ENCODE measurements at regions not wholly inside any gene's neighbourhood (a gene's known extent, or its start where the extent isn't known, plus 50 kb on each side); places are given as distances from the start of the nearest gene placed in this dataset.
"Not testable (repeated sequence)": the region's sequence is repeated elsewhere in the genome, so short reads cannot be mapped to it uniquely, and the experiment has no call there.

DNA sequence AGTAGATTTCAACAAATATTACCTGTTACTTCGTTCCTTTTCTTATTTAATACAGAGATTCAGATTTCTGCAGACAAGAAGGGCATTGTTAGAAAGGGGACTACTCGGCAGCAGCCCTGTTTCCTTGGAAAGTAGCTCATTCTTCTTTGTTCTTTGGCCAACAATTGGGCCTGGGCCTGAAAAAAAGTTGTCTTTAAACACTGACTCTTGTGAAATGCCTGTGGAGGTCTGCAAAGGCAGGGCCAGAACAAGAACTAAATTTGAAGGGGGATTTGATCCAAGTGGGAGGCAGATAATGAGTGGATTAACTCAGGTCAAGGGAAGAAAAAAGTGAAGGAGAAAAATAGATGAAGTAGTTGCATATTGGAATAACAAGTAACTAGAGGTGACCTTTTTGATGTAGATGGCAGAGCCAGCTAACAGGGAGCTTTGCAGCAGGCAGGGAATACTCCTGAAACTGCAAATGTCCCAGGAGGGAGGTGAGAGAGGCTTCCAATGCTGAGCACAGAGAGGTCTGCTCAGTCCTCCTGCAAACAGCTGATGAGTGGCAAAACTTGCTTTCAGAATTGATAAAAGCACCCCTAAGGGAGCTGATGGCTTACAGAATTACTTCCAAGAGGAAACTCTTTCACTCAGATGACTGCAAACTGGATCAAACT is 393.2 kb upstream of the HS3ST1 start:
- peaks cover 10% of the 10 kb centered on the region for H3K9me3 Mint-ChIP-seq (ENCODE audit: low read depth)
- H3K4me1 Mint-ChIP-seq (ENCODE audit: low read depth), result no peaks in the 10 kb centered on the region
- H3K27ac Mint-ChIP-seq, result no peak overlapping the region
- H3K4me3 Mint-ChIP-seq, result no peak overlapping the region
- no peaks in the 10 kb centered on the region for H3K36me3 Mint-ChIP-seq
- peaks cover 2% of the 10 kb centered on the region for H3K27me3 Mint-ChIP-seq

DNA sequence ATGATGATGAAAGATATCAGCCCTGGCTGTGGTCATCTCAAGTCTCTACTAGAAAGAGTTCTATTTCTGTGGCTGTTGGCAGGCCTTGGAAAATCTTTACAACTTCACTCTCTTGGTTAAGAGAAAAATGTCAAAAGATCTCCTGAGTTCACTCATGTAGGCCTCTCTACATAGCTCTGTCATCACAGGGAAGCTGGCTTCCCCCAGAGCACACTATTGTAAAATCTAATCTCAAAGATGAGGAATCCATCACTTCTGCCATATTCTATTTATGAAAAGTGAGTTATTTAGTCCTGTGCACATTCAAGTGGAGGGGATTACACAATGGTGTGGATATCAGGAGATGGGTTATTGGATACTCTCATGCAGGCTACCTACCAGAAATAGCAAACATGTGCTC is 388.4 kb upstream of the HS3ST1 start:
- H3K36me3 Mint-ChIP-seq, result no peaks in the 10 kb centered on the region
- H3K4me3 Mint-ChIP-seq, result no peak overlapping the region
- H3K4me1 Mint-ChIP-seq (ENCODE audit: low read depth), result no peaks in the 10 kb centered on the region
- no peaks in the 10 kb centered on the region for H3K9me3 Mint-ChIP-seq (ENCODE audit: low read depth)
- no peaks in the 10 kb centered on the region for H3K27me3 Mint-ChIP-seq
- no peak overlapping the region for H3K27ac Mint-ChIP-seq

DNA sequence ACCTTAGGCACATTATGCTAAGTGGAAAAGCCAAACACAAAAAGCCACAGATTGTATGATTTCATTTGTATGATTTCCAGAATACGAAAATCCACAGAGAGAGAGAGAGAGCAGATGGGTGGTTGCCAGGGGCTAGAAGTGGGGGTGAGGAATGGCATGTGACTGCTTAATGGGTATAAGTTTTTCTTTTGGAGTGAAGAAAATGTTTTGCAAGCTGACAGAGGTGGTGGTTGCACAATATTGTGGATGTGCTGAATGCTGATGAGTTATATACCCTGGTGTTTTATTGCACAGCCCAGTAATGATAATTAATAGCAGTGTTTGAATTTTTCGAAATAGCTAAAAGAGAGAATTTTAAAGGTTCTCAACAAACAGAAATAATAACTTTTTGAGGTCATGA is 386.1 kb upstream of the HS3ST1 start:
- H3K36me3 Mint-ChIP-seq, result no peaks in the 10 kb centered on the region
- no peak overlapping the region for H3K27ac Mint-ChIP-seq
- no peak overlapping the region for H3K4me3 Mint-ChIP-seq

DNA sequence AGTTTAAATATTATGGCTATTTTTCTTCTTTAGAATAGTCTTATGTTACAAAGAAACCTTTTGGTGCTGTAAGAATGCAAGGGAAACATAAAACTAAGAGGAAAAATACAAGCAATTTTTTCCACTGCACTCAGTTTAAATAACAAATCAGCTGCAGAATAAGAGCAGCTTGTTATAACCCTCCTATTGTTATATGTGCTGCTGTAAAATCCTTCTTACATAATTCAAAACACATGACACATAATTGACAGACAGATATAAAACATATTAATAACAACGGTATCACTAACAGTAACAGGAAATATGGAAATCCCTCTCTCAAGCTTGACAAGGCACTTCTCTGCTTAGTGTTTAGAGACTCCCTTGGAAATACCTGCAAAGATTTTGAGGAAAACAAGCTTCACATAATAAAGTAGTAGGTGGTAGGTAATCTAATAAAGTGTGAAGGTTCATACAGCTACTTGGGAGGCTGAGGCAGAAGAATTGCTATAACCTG is 385.3 kb upstream of the HS3ST1 start:
- Mint-ChIP-seq H3K27ac (no peak overlapping the region), H3K27me3 (no peaks in the 10 kb centered on the region), H3K9me3 (ENCODE audit: low read depth) (no peaks in the 10 kb centered on the region), H3K4me3 (no peak overlapping the region), H3K4me1 (ENCODE audit: low read depth) (no peaks in the 10 kb centered on the region), H3K36me3 (no peaks in the 10 kb centered on the region)

More for the DNA sequence above, 386.1 kb upstream of the HS3ST1 start:
- Mint-ChIP-seq H3K4me1 (ENCODE audit: low read depth) (no peaks in the 10 kb centered on the region), H3K9me3 (ENCODE audit: low read depth) (no peaks in the 10 kb centered on the region), H3K27me3 (no peaks in the 10 kb centered on the region)

DNA sequence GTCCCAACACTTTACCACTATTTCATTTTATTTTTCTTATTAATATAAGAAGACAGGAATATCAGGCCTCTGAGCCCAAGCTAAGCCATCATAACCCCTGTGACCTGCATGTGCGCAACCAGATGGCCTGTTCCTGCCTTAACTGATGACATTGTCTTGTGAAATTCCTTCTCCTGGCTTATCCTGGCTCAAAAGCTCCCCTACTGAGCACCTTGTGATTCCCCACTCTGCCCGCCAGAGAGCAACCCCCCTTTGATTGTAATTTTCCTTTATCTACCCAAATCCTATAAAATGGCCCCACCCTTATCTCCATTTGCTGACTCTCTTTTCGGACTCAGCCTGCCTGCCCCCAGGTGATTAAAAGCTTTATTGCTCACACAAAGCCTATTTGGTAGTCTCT is 382.8 kb upstream of the HS3ST1 start:
- H3K36me3 Mint-ChIP-seq; H3K4me3 Mint-ChIP-seq; H3K27ac Mint-ChIP-seq; H3K27me3 Mint-ChIP-seq; H3K4me1 Mint-ChIP-seq (ENCODE audit: low read depth); H3K9me3 Mint-ChIP-seq (ENCODE audit: low read depth): not testable (repeated sequence)

DNA sequence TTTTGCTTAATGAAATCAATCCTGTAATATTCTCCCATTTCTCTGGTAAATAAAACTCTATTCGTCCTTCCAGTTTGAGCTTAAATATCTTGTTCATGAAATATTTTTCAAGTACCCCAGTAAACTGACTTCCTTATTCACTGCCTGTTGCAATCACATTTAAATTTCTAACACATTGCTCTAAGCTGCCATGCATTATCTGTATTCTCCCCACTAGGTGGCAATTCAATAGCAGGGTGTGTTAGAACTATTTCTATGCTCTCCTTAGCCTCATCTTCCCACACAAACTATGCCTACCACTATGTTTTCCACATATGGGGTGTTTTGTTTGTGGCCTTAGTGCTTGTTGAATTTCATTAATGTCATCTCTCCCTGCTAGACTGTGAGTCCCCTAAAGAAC is 377.1 kb upstream of the HS3ST1 start:
- no peaks in the 10 kb centered on the region for H3K36me3 Mint-ChIP-seq
- no peak overlapping the region for H3K4me3 Mint-ChIP-seq
- no peak overlapping the region for H3K27ac Mint-ChIP-seq
- H3K27me3 Mint-ChIP-seq, result no peaks in the 10 kb centered on the region
- H3K4me1 Mint-ChIP-seq (ENCODE audit: low read depth), result no peaks in the 10 kb centered on the region
- no peaks in the 10 kb centered on the region for H3K9me3 Mint-ChIP-seq (ENCODE audit: low read depth)

DNA sequence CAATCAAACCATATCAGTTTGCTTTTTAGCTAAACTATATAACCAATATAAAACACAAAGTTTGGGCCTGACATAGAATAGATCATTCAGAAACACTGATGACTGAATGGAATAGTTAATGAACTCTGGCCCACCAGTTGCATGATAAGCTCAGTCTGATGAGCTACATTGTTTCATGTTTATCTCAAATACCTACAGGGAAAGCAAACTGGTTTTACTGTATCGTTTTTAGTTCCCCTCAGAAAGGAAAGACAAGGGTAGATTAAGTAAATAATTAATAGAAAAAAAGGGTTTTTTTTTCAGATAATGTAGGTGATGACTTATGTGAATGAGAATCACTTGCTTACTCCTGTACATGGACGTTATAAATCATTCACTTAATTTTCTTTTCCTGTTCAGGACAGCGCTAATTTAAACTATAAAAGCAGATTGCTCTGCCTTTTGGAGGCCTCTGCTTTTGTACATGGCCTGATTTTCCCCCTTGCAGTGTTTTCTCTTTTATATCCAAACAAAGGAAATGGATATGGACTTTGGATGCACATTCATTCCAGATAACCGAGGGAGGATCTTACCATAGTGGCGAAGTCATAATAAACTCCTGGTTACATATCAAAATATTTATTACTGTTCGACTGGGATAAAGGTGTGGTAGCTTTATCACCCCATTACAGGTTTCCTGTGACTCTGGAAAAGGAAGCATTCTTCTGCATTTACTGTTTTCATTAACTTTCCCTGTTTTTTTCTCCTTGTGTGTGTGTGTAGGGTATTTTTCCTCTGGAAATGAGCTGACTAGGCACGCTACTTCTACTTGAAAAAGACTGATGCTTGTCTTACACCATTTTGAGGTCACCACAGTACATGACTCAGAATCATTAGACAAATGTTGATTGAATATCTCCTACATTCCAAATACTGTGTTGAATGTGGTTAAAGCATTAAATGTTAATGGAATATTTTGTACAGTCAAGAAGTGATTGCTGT is 373.1 kb upstream of the HS3ST1 start:
- no peak overlapping the region for H3K4me3 Mint-ChIP-seq
- H3K27ac Mint-ChIP-seq, result no peak overlapping the region
- H3K9me3 Mint-ChIP-seq (ENCODE audit: low read depth), result no peaks in the 10 kb centered on the region
- no peaks in the 10 kb centered on the region for H3K4me1 Mint-ChIP-seq (ENCODE audit: low read depth)
- no peaks in the 10 kb centered on the region for H3K36me3 Mint-ChIP-seq
- H3K27me3 Mint-ChIP-seq, result no peaks in the 10 kb centered on the region

DNA sequence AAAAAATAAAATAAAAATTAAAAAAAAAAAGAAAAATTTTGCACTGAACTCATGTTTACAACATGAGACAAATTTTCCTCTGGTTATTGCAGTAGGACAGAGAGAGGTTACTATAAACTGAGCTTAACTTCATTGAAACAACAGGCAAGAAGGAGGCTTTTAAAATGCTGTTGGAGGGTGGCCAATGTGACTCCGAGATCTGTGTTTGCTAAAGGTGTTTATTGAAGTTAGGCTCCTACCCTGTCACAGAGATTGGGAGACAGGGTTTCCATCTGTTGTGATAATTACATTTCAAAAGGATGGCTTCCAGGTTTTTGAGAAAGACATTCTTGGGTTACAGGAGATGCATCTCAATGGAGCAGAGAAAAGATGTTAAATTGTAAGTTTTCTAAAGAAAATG is 370.5 kb upstream of the HS3ST1 start:
- no peak overlapping the region for H3K27ac Mint-ChIP-seq
- H3K27me3 Mint-ChIP-seq, result no peaks in the 10 kb centered on the region
- H3K4me3 Mint-ChIP-seq, result no peak overlapping the region
- no peaks in the 10 kb centered on the region for H3K4me1 Mint-ChIP-seq (ENCODE audit: low read depth)
- H3K36me3 Mint-ChIP-seq, result no peaks in the 10 kb centered on the region
- no peaks in the 10 kb centered on the region for H3K9me3 Mint-ChIP-seq (ENCODE audit: low read depth)

DNA sequence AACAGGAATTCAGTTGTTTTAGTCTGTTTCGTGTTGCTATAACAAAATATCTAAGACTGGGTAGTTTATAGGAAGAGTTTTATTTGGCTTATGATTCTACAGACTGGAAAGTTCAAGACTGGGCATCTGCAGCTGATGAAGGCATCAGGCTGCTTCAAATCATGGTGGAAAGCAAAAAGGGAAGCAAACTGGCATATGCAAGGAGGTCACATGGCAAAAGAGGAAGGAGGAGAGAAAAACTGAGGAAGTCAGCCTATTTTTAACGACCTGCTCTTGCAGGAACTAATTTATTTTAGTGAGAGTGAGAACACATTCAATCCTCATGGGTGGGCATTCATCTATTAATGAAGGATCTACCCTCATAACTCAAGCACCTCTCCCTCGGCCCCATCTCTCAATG is 363.1 kb upstream of the HS3ST1 start:
- H3K27me3 Mint-ChIP-seq, result peaks cover 2% of the 10 kb centered on the region
- H3K4me3 Mint-ChIP-seq, result no peak overlapping the region
- no peaks in the 10 kb centered on the region for H3K9me3 Mint-ChIP-seq (ENCODE audit: low read depth)
- H3K4me1 Mint-ChIP-seq (ENCODE audit: low read depth), result no peaks in the 10 kb centered on the region
- no peak overlapping the region for H3K27ac Mint-ChIP-seq
- H3K36me3 Mint-ChIP-seq, result no peaks in the 10 kb centered on the region

DNA sequence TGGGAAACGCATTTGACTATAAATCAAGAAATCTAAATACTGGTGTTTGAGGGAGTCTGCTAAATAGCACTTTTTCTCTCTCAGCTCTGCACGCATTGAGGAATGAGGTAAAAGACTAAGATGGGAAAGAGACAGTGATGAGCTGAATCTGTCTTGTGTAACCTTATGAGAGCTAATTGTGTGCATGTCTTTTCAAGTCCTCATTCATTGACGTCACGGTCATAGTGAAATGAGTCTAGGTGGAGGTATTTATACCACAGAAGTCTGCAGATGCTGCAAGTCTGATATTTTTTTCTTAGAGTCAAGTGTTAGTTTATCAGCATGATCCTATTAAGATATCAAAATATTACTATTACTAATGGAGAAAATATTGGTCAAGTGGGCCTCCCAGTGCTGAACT is 361.5 kb upstream of the HS3ST1 start:
- Mint-ChIP-seq H3K36me3 (no peaks in the 10 kb centered on the region), H3K9me3 (ENCODE audit: low read depth) (no peaks in the 10 kb centered on the region), H3K27me3 (peaks cover 2% of the 10 kb centered on the region), H3K4me1 (ENCODE audit: low read depth) (no peaks in the 10 kb centered on the region), H3K27ac (no peak overlapping the region), H3K4me3 (no peak overlapping the region)

DNA sequence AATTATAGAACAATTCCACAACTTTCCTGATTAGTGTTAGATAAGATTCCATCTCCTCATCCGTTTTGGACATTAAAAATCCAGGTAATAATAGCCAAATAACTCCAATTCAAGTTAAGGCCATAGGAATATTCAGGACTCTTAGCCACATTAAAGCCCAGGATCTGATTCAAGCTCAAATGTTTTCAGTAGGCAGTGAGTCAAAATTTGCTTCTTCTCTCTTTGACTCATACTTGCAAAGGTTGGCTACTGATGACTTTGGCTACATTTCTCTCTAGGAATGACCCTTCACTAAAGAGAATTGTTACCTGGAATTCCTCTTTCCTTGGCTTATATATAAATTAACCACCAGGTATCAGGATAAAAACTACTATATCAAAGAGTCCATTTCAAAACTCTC is 354.9 kb upstream of the HS3ST1 start:
- Mint-ChIP-seq H3K4me3 (no peak overlapping the region), H3K9me3 (ENCODE audit: low read depth) (no peaks in the 10 kb centered on the region), H3K36me3 (no peaks in the 10 kb centered on the region), H3K27me3 (peaks cover 2% of the 10 kb centered on the region), H3K27ac (no peak overlapping the region), H3K4me1 (ENCODE audit: low read depth) (no peaks in the 10 kb centered on the region)

DNA sequence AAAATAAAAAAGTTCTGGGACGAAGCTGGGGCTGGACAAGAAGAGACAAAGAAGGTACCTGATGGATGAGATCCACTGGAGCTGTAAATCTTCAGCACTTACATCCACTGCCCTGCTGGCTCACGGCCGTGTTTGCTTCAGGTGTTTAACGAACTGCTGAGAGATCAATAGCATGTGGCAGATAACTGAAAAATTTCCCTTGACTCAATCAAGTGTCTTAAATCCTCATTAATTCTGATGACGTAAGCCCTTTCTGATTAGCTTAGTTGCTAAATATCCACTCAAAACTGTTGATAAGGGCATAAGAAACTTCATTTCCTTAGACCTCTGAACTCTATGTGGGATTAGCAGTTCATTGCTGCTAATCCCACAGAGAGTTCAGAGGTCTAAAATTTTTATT is 354.2 kb upstream of the HS3ST1 start:
- Mint-ChIP-seq H3K27ac (no peak overlapping the region), H3K4me1 (ENCODE audit: low read depth) (no peaks in the 10 kb centered on the region), H3K9me3 (ENCODE audit: low read depth) (no peaks in the 10 kb centered on the region), H3K4me3 (no peak overlapping the region), H3K36me3 (no peaks in the 10 kb centered on the region), H3K27me3 (peaks cover 2% of the 10 kb centered on the region)

DNA sequence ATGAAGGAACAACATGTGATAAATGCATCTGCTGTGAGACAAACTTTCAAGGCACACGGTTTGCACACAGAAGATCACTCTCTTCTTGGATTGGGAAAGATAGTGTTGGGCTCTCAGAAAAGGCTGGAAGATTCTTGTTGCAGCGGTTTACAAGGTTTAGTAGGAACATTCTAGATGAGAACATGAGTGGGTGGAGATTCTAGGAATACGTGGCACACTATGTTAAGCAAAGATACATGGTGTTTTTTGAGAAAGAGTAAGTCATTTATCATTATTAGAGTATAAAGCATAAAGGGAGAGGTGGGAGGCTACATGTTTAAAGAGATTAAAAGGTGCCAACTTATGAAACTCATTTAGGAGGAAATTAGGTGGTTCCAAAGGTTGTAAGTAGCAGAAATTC is 348.8 kb upstream of the HS3ST1 start:
- Mint-ChIP-seq H3K36me3 (no peaks in the 10 kb centered on the region), H3K27me3 (no peaks in the 10 kb centered on the region), H3K27ac (no peak overlapping the region), H3K4me3 (no peak overlapping the region), H3K4me1 (ENCODE audit: low read depth) (no peaks in the 10 kb centered on the region), H3K9me3 (ENCODE audit: low read depth) (no peaks in the 10 kb centered on the region)

DNA sequence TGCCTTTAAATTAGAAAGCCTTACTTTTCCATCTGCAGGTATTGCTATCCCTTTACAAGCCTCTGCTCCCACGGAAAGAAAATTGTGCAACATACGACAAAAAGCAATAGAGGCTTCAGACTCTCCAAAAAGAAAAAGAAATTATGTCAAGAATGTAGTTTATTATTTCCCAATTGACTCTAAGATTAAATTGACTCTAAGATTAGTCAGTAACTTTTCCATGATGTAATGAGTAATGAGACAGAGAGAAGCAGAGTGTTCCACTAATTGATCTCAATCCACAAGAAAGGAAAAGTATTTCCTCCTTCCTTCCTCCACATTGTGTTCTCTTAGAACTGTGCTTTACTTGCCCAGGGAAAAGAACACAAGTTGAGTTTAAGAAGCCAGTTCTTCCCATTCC is 345.7 kb upstream of the HS3ST1 start:
- Mint-ChIP-seq H3K4me1 (ENCODE audit: low read depth) (no peaks in the 10 kb centered on the region), H3K9me3 (ENCODE audit: low read depth) (no peaks in the 10 kb centered on the region), H3K4me3 (no peak overlapping the region), H3K27me3 (no peaks in the 10 kb centered on the region), H3K27ac (no peak overlapping the region), H3K36me3 (no peaks in the 10 kb centered on the region)

DNA sequence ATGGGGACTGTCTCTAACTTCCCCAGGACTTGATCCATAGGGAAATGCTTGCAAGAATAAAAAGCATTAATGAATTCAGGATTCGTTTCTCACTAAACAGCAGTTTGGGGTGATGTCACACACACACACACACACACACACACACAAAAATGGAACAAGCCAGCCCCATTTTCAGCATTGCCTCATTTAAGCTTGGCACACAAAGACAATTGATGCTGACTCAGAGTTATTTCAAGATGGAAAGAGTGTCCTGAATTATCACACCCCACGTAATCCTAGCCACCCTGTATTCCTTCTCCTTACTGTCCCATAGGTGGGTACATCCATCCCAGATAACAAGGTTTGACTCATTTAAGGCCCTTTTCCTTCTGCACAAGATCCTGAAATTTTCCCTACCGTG is 345.1 kb upstream of the HS3ST1 start:
- no peak overlapping the region for H3K4me3 Mint-ChIP-seq
- H3K36me3 Mint-ChIP-seq, result no peaks in the 10 kb centered on the region
- H3K4me1 Mint-ChIP-seq (ENCODE audit: low read depth), result no peaks in the 10 kb centered on the region
- H3K9me3 Mint-ChIP-seq (ENCODE audit: low read depth), result no peaks in the 10 kb centered on the region
- no peaks in the 10 kb centered on the region for H3K27me3 Mint-ChIP-seq
- H3K27ac Mint-ChIP-seq, result no peak overlapping the region

Measured in activated naive CD8-positive, alpha-beta T cell (primary cell).